ENCODE measurements at regions not wholly inside any gene's neighbourhood (a gene's known extent, or its start where the extent isn't known, plus 50 kb on each side); places are given as distances from the start of the nearest gene placed in this dataset.

DNA sequence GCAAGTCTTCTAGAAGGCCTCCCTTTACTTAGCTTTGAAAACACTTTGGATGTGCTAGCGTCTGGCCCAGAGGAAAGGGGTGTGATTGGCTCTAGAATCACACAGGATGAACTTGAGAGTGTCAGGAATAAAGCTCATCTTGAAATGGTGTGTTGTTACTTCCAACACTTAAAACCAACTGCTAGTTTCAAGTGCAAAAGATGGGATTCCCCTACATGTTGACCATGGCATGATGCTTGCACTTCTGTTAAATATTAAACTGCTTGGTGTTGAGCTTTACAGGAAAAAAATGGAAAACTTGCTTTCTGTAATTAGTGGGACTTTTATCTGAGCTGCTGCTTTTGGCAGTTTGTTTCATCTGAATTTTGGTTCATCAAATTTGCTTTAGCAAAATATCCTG, 261.1 kb downstream of the MED10 start:
- H3K9me3 Mint-ChIP-seq: no peaks in the 10 kb centered on the region
- no peak overlapping the region for H3K4me3 Mint-ChIP-seq
- H3K27ac Mint-ChIP-seq (ENCODE audit: unreplicated experiment): no peak overlapping the region
- no peaks in the 10 kb centered on the region for H3K4me1 Mint-ChIP-seq
- TF ChIP-seq, protein P1, sequence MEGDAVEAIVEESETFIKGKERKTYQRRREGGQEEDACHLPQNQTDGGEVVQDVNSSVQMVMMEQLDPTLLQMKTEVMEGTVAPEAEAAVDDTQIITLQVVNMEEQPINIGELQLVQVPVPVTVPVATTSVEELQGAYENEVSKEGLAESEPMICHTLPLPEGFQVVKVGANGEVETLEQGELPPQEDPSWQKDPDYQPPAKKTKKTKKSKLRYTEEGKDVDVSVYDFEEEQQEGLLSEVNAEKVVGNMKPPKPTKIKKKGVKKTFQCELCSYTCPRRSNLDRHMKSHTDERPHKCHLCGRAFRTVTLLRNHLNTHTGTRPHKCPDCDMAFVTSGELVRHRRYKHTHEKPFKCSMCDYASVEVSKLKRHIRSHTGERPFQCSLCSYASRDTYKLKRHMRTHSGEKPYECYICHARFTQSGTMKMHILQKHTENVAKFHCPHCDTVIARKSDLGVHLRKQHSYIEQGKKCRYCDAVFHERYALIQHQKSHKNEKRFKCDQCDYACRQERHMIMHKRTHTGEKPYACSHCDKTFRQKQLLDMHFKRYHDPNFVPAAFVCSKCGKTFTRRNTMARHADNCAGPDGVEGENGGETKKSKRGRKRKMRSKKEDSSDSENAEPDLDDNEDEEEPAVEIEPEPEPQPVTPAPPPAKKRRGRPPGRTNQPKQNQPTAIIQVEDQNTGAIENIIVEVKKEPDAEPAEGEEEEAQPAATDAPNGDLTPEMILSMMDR (conservative IDR thresholded peaks at IDR 0.05): no peak
- no peak for DNase-seq (ENCODE audit: low read depth, low spot score)
- H3K36me3 Mint-ChIP-seq (ENCODE audit: low read depth): no peaks in the 10 kb centered on the region
- peaks cover 15% of the 10 kb centered on the region for H3K27me3 Mint-ChIP-seq (ENCODE audit: low read depth)

DNA sequence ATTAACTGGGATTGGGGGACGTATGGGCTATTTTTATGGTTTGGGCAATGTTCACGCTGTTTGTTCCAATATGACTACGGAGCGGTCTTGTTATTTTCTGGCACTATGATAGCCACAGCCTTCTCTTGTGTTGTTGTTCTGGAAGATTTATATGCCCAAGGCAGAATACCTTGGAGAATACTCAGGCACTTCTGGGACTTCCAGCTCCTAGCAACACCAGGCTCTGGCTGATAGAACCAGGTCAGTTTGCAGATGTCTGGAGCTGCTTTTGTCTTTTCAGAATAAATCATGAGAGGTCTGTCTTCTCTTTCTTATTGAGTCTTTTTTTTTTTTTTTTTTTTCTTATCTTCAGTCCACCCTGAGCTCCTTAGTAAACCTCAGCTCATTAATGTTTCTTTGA, 262.5 kb downstream of the MED10 start:
- TF ChIP-seq, protein P1 (conservative IDR thresholded peaks at IDR 0.05): no peak
- DNase-seq (ENCODE audit: low read depth, low spot score): no peak
- Mint-ChIP-seq H3K4me3 (no peak overlapping the region), H3K36me3 (ENCODE audit: low read depth) (no peaks in the 10 kb centered on the region), H3K27me3 (ENCODE audit: low read depth) (peaks cover 15% of the 10 kb centered on the region), H3K4me1 (no peaks in the 10 kb centered on the region), H3K9me3 (no peaks in the 10 kb centered on the region), H3K27ac (ENCODE audit: unreplicated experiment) (no peak overlapping the region)

DNA sequence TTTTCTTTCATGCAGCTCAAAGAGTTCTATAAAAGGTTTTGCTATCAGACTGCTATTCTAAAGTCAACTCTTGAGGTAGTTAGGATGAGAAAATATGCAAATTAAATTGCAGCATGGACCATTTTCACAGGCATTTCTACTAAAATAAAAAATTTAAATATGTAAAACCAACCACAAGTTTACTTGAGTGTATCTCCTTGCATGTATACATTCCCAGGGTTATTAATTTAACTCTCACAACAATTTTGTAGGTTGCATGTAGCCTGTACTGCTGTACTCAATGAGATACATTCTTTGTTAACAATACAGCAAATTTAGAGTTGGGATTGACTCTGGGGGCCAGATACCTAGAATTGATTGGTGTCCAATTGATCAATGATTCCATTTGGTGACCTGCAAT, 265.8 kb downstream of the MED10 start:
- DNase-seq (ENCODE audit: low read depth, low spot score): no peak
- Mint-ChIP-seq H3K27me3 (ENCODE audit: low read depth) (peaks cover 8% of the 10 kb centered on the region), H3K9me3 (no peaks in the 10 kb centered on the region), H3K4me1 (no peaks in the 10 kb centered on the region), H3K27ac (ENCODE audit: unreplicated experiment) (no peak overlapping the region), H3K4me3 (no peak overlapping the region), H3K36me3 (ENCODE audit: low read depth) (no peaks in the 10 kb centered on the region)
- TF ChIP-seq, protein P1 (conservative IDR thresholded peaks at IDR 0.05): no peak

DNA sequence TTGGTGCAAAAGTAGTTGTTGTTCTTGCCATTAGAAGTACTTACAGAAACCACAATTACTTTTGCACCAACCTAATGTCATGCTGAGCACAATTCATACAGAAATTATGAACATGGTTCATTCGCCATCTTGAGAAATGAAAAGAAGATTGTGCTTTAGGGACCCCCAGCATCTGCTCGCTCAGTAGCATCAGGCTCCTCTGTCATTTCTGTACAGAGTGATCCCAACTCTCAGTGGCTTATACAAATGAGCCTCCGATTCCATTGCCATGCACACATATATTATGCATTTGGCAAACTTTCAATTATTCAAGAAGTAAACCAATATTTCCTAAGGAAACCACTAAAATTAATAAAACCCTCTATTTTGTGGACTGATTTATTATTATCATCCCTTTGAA, 266.2 kb downstream of the MED10 start:
- Mint-ChIP-seq H3K27me3 (ENCODE audit: low read depth) (peaks cover 8% of the 10 kb centered on the region), H3K4me3 (no peak overlapping the region), H3K4me1 (no peaks in the 10 kb centered on the region), H3K9me3 (no peaks in the 10 kb centered on the region), H3K36me3 (ENCODE audit: low read depth) (no peaks in the 10 kb centered on the region), H3K27ac (ENCODE audit: unreplicated experiment) (no peak overlapping the region)
- DNase-seq (ENCODE audit: low read depth, low spot score): no peak
- TF ChIP-seq, protein P1 (conservative IDR thresholded peaks at IDR 0.05): no peak

DNA sequence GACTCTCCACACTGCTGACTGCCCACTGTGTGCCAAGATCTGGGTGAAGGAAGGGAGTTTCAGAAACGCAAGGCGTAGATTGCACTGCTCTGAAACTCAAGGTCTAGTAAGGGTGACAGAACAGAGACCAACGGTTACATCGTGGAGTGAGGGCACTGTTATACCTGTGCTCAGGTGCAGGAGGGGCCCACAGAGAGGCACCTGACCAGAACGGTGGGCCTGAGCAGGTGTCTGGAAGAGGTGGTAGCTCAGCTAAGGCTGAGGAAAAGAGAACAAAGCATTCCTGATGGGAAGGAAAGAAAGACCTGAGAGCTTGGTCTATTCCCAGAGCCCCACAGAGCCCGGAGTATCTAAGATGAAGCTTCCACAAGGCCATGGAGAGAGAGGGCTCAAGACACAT, 267.2 kb downstream of the MED10 start:
- DNase-seq (ENCODE audit: low read depth, low spot score): no peak
- TF ChIP-seq, protein P1 (conservative IDR thresholded peaks at IDR 0.05): no peak
- H3K4me3 Mint-ChIP-seq: no peak overlapping the region
- H3K36me3 Mint-ChIP-seq (ENCODE audit: low read depth): no peaks in the 10 kb centered on the region
- H3K27me3 Mint-ChIP-seq (ENCODE audit: low read depth): peaks cover 8% of the 10 kb centered on the region
- no peak overlapping the region for H3K27ac Mint-ChIP-seq (ENCODE audit: unreplicated experiment)
- no peaks in the 10 kb centered on the region for H3K4me1 Mint-ChIP-seq
- no peaks in the 10 kb centered on the region for H3K9me3 Mint-ChIP-seq
